ENCODE measurements at regions not wholly inside any gene's neighbourhood (a gene's known extent, or its start where the extent isn't known, plus 50 kb on each side); places are given as distances from the start of the nearest gene placed in this dataset.

- TF ChIP-seq CTCF (conservative IDR thresholded peaks at IDR 0.05 in 1 of 2, IDR thresholded peaks at IDR 0.05 in 1 of 2; ENCODE audit: low read depth in 1 of 2, low read length in 2 of 2) (no peak), EZH2 (IDR thresholded peaks at IDR 0.05; ENCODE audit: low read length, missing control alignments) (no peak)
Measured at GRCh38 chr13:78426183-78426582, 177.2 kb downstream of the POU4F1 start.

Data from fibroblast of lung (primary cell).